Left renal cortex interstitium (tissue), 4 donors: ENCODE measurements at regions not wholly inside any gene's neighbourhood (a gene's known extent, or its start where the extent isn't known, plus 50 kb on each side); places are given as distances from the start of the nearest gene placed in this dataset.
"Not testable (repeated sequence)": the region's sequence is repeated elsewhere in the genome, so short reads cannot be mapped to it uniquely, and the experiment has no call there.

Source experiments
- DNase-seq, 4 donors: peaks; one replicate each; pipeline ENCODE4 v3.0.0-alpha.2; 2013; ENCODE audit warnings: low read depth in 4 of 4, low spot score in 2 of 4, missing footprints in 1 of 4

DNA sequence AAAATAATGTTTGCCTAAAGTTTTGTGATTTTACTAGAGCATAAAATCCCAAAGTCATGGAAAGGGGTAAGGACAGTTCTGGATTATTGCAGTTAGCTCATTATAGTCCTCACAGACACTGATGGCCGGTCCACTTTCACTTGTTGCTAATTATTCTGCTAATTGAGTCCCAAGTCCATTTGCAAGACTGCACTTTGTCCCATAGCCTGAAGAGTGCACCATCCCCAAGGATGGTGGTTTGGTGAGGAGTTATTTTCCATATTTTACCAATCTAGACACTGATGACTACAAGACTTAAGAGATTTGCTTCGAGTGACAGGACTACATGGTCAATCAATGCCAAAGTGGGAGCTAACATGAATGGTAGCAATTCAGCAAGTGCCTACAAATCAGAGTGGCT lies 181.8 kb upstream of the CACNA2D1 start:
- DNase-seq = no peak

DNA sequence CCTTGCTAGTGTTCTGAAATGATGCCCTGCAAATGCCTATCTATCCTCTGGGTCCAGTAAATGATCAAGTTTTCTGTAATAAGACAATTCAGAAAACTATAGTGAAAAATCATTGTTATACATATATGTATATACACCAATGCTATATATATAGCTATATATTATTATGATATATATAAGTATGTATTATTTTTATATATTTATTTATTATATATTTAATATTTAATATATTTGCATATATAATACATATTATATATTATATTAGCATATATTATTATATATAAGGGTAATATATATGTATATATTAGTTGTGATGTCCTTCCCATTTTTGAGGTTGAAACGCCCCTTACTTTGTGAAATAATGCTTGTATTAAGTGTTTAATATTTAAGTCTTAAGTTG lies 181.4 kb upstream of the CACNA2D1 start:
- DNase-seq = no peak

- DNase-seq = no peak
Observed at GRCh38 chr7:82624337-82624736, 180.8 kb upstream of the CACNA2D1 start.

- DNase-seq = no peak
Observed at GRCh38 chr7:82623812-82624211, 180.2 kb upstream of the CACNA2D1 start.

DNA sequence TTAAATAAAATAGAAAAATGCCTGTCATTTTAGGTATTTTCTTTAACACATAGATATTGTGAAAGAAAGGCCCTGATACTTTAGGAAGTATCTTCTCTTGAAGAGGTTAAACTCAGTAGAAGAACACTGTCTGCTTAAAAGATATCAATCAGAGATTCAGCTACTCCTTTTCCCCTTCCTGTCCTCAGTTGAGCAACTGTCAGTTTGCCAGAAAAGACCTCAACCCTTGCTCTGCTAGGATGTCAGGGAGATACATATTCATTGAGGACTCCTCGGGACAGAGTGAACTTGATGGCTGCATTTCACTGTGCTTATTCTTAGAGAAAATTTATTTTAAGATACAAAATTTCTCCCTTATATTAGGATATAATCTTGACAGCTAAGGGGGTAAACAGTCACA lies 173.6 kb upstream of the CACNA2D1 start:
- no peak for DNase-seq

GRCh38 chr7:82616059-82616728 lies 172.6 kb upstream of the CACNA2D1 start:
- no peak for DNase-seq

- DNase-seq = no peak
Observed at GRCh38 chr7:82615527-82615926, 171.9 kb upstream of the CACNA2D1 start.

- no peak for DNase-seq
Observed at GRCh38 chr7:82609746-82610145, 166.2 kb upstream of the CACNA2D1 start.

- DNase-seq = peak in 1 of 4 donors; percentile 10
Observed at GRCh38 chr7:82605247-82605864, 161.8 kb upstream of the CACNA2D1 start.

DNA sequence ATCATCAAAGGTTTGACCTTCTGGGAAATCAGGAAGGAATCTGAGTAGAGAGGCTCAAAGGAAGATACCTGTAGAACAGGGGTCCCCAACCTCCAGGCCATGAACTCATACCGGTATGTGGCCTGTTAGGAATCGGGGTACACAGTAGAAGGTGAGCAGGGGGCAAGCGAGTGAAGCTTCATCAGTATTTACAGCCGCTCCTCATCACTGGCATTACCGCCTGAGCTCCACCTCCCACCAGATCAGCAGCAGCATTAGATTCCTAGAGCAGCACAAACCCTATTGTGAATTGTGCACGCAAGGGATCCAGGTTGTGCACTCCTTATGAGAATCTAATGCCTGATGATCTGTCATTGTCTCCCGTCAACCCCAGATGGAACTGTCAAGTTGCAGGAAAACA lies 158.5 kb upstream of the CACNA2D1 start:
- no peak for DNase-seq

DNA sequence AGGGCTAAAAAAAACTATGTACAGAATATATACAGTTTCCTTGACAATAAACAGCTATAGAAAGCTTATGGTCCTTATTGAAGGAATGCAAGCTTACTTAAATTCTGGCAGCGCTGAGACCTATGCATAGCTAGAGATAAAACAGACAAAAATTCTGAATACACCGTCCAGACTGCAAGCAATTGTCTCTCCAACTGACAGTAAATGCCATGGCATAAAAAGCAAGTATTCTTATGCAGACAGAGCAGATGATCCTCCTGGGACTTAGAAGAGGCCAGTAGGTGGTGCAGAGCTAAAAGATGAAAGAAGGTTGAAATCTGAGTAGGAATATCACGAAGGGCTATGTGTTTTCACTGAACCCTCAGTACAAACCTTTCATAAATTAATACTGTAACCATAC lies 157.0 kb upstream of the CACNA2D1 start:
- DNase-seq = no peak

GRCh38 chr7:82599895-82600294 lies 156.3 kb upstream of the CACNA2D1 start:
- DNase-seq = no peak

DNA sequence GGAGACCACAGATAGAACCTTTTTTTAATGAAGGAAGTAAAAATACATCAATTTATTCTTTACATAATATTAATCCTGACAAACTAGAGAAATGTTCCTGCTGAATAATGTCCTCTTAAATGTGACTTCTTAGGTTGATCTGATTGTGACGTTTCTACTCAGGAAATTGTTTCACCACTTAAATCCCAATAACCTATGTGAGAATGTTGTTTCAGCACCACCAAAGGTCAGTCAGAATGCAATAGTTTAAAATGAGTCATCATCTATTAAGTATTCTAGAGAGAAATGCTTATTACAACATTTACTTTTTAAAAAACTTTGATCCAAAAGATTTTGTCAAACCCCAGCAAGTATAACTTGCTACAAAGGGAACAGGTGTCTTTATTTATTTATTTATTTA lies 155.4 kb upstream of the CACNA2D1 start:
- DNase-seq = no peak

- not testable (repeated sequence) for DNase-seq
Observed at GRCh38 chr7:82595795-82596194, 152.2 kb upstream of the CACNA2D1 start.

DNA sequence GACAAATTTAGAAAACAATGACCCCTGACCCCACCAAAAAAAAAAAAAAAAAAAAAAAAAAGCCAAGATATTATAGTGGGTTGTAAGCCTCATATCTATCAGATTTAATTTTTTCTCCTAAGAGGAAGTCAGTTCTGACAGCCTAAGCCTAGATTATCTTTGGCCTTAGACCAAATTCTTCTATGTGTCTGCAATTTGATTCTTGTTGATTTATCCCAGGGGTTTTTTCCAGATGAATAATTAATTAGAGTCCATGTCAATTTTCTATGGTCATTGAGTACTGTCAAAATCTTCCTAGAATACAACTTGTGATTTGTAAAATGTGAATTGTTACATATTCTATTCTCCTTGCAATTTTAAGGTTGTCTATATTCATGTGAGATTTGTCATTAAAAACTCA lies 151.6 kb upstream of the CACNA2D1 start:
- DNase-seq = no peak

GRCh38 chr7:82594665-82595064 lies 151.1 kb upstream of the CACNA2D1 start:
- no peak for DNase-seq

DNA sequence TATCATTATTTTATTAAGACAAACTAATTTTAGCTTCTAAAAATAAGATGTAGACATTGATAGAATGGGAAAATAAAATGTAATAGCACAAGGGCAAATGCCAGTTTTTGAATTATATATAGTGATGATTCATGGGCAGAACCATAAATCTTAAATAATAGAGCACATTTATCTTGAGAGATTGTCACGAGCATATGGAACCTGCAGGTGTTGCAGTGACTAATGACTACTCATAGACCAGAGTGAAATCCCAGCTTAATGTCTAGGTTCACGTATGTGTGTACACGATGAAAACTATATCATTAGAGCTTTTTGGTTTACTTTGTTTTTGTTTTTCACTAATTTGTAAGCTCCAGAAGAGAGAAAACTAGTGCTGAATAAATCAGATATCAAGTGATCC lies 150.2 kb upstream of the CACNA2D1 start:
- DNase-seq = no peak

- DNase-seq = no peak
Observed at GRCh38 chr7:82592416-82592815, 148.8 kb upstream of the CACNA2D1 start.

- no peak for DNase-seq
Observed at GRCh38 chr7:82579047-82579446, 135.5 kb upstream of the CACNA2D1 start.

GRCh38 chr7:82578430-82578829 lies 134.9 kb upstream of the CACNA2D1 start:
- DNase-seq = no peak

- DNase-seq = peak; percentile 61 to 81 (median 68)
Observed at GRCh38 chr7:82572195-82572880, 128.8 kb upstream of the CACNA2D1 start.

DNA sequence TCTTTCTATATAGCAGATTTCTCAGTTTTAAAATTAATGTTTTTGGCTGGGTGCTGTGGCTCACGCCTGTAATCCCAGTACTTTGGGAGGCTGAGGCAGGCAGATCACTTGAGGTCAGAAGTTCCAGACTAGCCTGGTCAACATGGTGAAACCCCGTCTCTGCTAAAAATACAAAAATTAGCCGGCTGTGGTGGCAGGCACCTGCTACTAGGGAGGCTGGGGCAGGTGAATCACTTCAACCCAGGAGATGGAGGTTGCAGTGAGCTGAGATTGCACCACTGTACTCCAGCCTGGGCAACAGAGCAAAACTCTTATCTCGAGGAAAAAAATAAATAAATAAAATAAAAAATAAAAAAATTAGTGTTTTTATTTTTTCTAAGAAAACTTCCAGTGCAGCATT lies 127.5 kb upstream of the CACNA2D1 start:
- DNase-seq = not testable (repeated sequence)
